HG03139 (cell line): ENCODE measurements at regions not wholly inside any gene's neighbourhood (a gene's known extent, or its start where the extent isn't known, plus 50 kb on each side); places are given as distances from the start of the nearest gene placed in this dataset.
"Not testable (repeated sequence)": the region's sequence is repeated elsewhere in the genome, so short reads cannot be mapped to it uniquely, and the experiment has no call there.

Experiments used
- ATAC-seq: cut with Tn5 transposase; IDR thresholded peaks from one replicate; pipeline ENCODE4 v1.9.1; 2021; ENCODE audit not compliant: unreplicated experiment

DNA sequence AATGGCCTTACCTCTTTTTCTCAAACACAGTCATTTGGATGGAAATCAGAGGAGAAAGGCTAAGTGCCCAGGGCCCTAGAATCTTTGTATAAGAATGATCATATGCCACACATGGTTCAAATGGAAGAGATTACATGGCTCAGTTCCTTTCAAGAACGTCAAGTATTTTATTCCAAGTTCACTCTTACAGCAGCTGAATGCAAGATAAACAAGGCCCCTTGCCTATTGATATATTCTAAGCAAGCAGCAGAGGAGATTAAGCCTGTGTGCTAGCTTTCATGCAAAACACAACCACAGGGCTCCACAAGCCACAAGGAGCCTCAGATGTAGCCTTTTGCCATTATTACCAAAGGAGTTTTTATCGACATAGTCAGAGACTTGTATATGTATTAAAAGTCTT is 55.3 kb upstream of the SLCO6A1 start:
- ATAC-seq: no peak

DNA sequence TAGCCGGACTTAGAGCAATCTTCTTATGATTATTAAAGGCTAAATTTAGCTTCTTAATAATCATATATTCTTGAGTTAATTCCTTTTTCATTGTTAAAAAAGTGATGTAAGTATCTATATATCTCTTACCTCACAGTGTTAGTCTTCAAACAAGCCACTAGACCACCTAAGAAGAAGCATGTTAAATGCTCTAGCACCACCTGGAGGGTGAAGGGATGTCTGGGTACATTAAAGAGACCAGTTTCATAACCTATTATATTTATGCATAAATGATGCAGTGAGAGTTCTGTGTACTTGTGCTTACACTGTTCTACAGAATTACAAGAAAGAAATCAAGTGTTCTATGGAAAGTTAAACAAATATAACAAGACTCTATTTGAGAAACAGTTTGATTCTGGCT is 55.9 kb upstream of the SLCO6A1 start:
- ATAC-seq: no peak

DNA sequence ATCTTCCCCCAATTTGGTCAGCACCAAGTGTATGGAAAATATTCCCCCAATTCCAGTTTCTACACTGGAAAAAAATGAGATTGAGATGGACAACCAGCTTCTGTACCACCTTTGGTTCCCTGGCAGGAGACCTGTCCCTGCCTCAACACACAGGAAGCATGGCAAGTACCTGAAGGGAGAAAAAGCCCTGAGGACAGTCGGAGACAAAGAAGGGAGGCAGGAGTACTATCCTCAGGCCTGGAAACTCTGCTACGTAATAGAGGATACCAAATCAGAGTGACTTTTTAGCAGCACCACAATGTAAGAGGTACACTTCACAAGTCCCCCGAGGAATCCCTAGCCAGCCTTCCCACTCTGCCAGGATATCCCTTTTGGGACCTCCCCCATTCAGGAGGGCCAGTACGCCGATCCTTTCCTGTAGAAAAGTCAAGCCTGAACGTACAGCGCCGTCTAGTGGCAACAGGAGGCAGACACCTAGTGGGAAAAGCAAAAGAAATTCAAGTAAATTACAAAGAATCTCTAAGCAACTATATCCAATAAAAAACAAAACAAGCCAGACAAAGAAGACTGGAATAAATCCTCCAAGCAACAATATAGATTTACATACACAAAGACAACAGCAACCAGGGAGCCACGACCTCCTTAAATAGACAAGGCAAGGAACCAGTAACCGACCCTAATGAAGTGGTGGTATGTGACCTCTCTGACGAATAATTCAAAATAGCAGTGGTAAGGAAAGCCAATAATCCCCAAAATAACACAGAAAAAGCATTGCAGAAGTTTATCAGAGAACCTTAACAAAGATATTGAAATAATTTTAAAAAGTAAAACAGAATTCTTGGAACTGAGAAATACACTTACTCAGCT is 63.3 kb upstream of the SLCO6A1 start:
- ATAC-seq: peak; percentile 79

DNA sequence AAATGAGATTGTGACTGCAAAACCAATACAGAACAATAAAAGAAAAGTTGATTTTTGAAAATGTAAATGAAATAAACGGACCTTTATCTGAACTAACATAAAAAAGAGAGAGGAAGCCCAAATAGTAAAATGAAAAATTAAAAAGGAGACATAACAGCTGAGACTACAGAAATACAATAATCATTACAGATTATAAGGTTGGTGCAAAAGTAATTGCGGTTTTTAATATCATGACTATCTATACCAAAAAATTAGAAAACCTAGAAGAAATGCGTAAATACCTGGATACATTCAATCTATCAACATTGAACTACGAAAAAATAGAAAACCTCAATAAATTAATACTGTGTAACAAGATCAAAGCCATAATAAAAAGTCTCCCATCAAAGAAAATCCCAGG is 71.9 kb upstream of the SLCO6A1 start:
- no peak for ATAC-seq

DNA sequence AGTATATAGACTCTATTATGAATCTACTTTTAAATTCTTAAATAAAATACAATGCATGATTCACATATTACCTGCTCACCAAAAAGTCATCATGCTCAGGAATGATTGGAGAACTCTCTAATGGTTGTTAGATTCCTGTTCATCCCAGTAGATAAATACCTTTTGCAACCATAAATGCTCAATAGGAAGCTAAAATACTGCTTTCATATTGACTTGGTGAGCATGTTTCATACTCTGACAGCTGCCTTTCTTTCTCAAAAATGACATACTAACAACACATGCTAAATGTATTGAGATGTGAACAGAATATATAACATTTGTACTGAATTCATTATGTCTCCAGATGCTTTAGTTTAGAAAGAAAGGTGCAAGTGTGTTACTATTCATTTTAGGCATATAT is 79.6 kb upstream of the SLCO6A1 start:
- no peak for ATAC-seq

DNA sequence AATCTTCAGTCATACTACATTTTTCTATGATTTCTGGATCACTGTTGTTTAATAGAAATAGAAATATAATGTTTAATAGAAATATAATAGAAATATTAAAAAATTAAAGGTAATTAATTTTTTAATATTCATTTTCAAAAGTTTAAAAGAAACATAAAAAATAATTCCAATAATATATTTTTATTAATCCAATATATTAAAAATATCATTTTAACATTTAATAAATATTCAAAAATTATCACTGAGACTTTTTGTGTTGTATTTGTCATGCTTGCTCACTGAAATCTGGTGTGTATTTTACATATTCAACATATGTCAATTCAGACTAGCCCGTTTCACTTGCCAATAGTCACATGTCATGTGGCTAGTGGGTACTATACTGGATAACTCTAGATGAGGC is 80.6 kb upstream of the SLCO6A1 start:
- ATAC-seq: no peak

DNA sequence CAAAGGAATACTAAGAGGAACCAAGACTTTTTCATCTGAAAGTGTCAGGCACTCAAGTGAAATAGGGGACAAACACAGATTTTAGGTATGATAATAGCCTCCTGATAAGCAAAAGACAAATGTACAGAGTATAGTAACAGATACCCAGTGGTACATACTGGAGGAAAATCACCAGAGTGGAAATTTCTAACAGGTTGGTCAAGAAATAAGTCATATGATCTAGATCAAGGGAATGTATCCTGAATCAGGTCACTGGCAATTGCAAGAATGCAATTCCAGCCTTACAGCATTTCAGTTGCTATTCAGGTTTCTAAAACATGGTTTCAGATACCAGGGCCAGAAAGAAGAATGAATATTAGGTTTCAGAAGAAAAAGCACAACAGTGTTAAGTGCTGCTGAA is 82.2 kb upstream of the SLCO6A1 start:
- no peak for ATAC-seq

DNA sequence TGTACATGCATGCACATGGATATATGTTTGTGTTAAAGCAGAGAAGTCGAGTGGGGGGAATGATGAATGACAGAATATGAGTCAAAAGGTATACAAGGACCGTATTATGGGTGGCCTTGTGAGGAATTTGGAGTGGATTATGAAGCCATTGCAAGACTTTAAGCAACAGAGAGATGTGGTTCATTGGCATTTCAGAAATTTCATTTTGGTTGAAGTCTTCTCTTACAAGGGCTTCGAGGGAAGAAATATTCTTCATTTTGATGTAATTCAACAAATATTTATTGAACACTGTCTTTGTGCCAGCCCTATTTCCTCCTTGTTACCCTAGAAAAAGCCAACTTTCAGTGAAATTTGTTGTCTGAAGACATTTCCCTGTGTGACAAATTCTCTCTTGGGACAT is 83.9 kb upstream of the SLCO6A1 start:
- ATAC-seq: no peak

DNA sequence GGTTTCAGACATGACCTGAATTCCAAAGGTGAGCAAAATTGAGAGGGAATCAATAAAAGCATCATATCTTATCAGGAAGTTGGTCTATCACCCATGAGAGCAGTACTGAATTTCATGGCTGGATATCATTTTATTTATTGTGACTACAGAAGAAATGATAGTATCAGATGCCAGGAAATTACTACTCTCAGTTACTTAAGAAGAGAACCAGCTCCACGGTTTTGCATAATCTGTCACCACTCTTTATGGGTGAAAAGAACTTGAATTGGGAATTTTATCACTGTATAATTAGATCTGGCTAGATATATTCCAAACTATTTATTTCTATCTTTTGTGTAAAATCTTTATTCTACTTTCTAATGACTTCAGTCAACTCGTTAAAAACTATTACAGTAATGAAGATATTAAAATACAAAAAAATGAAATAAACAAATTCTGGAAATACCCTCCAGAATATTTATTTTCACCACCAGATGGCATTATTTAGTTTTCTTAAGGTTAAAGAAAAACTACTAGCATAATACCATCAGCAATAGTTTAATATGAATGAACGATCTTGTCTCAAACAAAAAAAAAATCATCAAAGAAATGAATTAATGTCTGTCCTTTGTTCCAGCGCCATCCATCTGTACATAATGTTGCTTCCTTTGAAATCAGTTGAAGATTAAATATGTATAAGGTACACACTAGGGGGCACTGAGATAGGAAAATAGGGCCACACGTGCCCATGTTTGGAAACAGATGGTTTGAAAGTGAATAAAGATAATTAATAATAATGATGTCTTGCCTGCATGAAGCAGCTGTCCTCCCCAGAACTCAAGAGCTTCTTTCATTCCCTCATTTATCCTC is 84.7 kb upstream of the SLCO6A1 start:
- ATAC-seq: no peak

DNA sequence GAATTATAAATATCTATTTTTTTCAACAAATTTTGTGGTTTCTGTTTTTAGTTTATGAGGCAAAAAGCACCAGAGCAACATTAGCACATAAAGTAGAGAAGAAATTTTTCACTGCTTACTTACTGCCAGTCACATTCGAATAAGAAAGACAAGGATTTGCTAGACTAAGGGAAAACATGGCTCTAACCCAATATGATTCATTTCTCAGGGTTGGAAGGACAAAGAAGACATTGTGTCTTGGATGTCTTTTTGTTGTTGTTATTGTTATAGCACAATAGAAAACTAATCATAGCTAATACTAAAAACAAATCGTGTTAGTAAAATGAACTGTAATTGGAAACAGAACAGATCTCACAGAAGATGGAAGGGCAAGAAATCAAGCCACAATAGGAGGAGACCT is 90.9 kb upstream of the SLCO6A1 start:
- no peak for ATAC-seq

DNA sequence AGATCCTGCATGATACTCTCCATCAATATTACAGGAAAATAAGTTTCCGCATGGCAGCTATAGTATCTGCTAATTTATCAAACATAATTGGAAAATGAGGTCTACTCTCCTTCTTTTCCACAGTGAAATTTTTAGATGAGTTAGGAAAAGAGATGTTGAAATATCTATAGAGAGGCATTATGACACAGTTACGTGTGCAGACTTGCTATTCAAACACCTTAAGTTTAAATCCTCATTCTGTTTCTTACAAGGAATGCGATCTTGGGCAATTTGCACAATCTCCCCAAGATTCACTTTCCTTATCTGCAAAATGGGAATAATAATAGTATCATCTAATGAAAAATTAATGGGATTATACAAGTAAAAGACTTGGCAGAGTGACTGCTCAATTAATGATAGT is 91.7 kb upstream of the SLCO6A1 start:
- ATAC-seq: no peak

DNA sequence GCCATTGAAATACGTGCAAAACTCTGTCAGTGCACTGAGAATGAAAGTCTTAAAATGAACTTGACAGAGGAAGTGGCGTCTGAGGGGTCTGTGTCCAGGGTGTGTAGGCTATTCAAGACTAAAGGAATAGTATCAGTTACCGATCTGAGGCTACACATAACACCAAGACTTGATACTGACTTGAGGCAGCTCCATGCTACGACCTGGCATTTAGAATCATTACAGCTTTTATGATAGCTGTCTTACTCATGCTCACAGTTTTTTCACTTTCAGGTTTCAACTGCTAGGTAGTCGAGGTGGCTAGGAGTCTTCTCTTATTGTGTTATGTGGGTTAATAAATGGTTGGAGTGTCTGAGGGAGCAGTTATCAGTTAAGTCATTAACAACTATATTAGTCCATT is 92.8 kb upstream of the SLCO6A1 start:
- ATAC-seq: peak; percentile 65

DNA sequence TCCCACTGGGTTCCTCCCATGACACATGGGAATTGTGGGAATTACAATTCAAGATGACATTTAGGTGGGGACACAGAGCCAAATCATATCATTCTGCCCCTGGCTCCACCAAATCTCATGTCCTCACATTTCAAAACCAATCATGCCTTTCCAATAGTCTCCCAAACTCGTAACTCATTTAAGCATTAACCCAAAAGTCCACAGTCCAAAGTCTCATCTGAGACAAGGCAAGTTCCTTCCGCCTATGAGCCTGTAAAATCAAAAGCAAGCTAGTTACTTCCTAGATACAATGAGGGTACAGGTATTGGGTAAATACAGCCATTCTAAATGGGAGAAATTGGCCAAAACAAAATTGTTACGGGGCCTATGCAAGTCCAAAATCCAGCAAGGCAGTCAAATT is 93.8 kb upstream of the SLCO6A1 start:
- ATAC-seq: not testable (repeated sequence)

DNA sequence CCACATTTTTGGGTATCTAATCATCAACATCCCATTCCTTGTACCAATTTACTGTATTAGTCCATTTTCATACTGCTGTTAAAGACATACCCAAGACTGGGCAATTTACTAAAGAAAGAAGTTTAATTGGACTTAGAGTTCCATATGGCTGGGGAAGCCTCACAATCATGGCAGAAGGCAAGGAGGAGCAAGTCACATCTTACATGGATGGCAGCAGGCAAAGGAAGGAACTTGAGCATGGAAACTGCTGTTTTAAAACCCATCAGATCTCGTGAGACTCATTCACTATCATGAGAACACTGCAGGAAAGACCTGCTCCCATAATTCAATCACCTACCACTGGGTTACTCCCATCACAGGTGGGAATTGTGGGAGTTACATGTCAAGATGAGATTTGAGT is 95.4 kb upstream of the SLCO6A1 start:
- no peak for ATAC-seq

DNA sequence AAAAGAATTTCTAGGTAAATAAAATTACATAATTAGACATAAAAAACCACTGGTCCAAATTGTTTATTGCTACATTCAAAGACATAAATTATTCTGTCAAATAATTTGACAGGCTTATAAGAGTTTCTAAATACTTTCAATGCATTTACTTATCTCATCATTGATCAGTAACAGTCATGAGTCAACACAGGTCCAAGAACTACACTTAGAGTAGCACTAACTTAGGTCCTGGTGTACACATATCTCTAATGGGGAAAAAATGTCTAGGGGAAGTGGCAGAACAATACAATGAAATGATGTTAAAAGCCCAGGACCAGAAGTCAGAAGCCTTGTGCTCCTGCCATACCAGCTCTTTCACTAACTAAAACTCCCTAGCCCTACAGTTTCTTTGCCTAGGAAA is 96.5 kb upstream of the SLCO6A1 start:
- ATAC-seq: no peak

DNA sequence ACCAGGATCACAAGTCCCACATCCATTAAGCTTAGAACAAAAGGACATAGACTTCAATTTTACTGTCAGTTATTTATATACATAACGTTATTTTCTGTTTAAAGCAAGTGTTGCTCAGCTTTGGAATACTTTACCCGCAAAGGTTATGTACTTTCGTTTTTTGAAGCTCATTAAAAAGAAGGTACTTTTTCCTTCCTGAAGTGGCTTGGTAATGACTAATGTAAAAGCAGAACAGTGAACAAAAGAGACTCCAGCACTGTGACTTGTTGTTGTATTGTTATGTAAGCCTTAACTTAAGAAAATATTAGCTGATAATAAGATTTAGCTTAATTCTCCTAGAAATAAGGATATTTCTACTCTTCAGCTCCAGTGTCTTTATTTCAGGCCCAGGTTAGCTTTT is 97.3 kb upstream of the SLCO6A1 start:
- ATAC-seq: peak; percentile 50

DNA sequence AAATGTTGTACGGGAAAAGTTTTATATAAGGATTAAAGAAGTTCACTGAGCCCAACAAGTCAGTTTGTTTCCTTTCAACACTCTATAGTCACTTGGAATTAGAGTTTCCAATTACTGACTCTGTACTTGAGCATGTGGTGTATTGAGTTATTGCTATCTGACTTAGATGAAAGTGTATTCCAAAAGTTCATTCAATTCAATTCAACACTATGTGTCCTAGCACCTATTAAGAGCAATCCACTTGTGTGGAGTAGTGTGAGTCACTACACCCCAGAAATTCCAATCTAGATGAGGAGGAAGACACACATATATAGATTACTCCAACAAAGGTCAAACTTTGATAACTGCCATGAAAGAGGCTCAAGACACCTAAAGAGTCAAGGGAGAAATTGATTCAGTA is 98.2 kb upstream of the SLCO6A1 start:
- no peak for ATAC-seq

DNA sequence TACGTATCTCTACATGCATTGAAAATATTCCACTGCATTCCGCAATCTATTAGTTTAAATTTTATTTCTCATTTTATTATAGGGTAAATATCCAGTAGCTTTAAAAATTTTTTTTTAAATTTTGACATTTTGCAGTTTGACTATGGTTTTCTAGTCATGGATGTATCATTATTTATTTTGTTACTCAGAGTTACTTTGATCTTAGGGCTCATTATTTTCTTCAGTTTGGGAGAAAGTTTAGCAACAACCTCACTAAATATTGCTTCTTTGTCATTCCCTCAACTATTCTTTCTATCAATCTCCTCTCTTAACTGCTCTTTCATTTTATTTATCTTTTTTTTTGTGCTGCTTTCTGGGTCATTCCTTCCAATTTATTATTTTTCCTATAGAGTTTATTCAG is 100.5 kb upstream of the SLCO6A1 start:
- ATAC-seq: no peak

DNA sequence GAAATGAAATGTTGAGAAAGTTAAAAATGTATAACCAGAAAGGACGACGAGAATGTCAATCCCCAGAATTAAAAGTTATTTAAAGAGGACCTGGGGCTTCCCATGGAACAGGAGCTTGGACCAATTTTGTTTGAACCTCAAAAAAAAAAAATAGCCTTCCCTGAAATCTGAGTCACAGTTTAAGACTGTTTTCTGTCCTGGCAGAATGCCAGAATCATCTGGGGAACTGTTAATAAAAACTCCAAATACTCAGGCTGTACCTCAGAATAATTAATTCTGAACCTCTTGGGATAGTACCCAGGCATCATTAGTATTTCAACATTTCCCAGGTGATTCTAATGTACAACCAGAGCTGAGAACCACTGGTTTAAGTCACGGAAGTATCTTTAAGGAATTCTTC is 102.2 kb upstream of the SLCO6A1 start:
- no peak for ATAC-seq

DNA sequence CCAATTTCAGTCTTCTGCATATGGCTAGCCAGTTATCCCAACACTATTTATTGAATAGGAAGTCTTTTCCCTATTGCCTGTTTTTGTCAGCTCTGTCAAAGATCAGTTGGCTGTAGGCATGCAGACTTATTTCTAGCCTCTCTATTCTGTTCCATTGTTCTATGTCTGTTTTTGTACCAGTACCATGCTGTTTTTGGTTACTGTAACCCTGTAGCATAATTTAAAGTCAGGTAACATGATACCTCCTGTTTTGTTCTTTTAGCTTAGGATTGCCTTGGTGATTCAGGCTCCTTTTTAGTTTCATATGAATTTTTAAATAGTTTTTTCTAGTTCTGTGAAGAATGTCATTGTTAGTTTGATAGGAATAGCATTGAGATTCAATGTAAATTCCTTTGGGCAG is 104.9 kb upstream of the SLCO6A1 start:
- no peak for ATAC-seq

DNA sequence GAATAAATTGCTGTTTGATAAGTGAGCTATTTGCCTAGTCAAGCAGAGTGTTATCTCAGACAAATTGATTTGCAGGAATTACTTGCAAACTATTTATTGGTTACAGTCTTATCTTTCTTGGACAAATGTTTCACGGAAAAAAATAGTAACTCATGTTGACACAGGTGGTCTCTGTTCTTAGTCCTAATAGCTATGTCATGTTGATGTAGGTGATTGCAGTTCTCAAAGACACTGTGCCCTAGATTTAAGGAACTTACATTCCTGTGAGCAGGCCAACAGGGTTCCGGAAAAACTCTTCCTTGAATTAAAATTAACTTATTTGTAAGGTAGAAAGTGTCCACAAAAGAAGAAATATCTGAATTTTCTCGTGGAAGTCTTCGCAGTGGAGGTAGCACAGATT is 109.6 kb upstream of the SLCO6A1 start:
- ATAC-seq: no peak

DNA sequence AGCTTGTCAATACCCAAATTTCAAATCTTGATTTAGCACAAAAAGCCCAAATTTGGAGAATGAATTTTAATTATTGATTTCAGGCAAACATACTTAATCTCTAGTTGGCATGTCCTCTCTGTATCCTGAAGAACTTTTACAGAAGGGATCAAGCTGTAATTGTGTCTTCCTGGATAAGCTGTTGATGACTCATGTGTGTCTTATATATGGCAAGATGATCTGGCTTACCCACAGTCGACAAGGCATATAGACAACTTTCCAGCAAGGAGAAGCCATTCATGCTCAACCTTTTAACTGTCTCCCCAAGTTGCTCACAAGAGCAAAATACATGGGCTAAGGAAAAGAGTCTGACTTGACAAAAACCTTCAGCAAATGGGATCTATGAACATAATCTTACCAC is 112.5 kb upstream of the SLCO6A1 start:
- no peak for ATAC-seq
